CD4-positive, alpha-beta T cell (primary cell): ENCODE measurements at regions not wholly inside any gene's neighbourhood (a gene's known extent, or its start where the extent isn't known, plus 50 kb on each side); places are given as distances from the start of the nearest gene placed in this dataset.

ENCODE experiments used
- ATAC-seq: fragments of 200-7000 bp; cut with Tn5 transposase; one replicate; pipeline ENCODE4 v1.10.0; 2022; ENCODE audit warnings: mild to moderate bottlenecking; ENCODE audit not compliant: poor library complexity
- CTCF ChIA-PET: fragments of 350-600 bp; sonication (Branson Sonifier 250); formaldehyde crosslinking; loops from one replicate; lab custom pipeline; 2021; ENCODE audit warnings: antibody characterized with exemption, inconsistent platforms; lab: Charles Lee
- POLR2A ChIA-PET: fragments of 350-600 bp; sonication (Branson Sonifier 250); formaldehyde crosslinking; loops from one replicate; lab custom pipeline; 2021; ENCODE audit warnings: antibody characterized with exemption, inconsistent platforms; lab: Charles Lee
- DNase-seq, 14 experiments: peaks; one replicate each; pipeline ENCODE4 v3.0.0-alpha.2; 2013 to 2020; ENCODE audit warnings: mixed read lengths in 2 of 14
- H3K27ac ChIP-seq, 2 donors: one replicate each; pipeline versions ENCODE4 v1.5.1 to v1.7.0; 2013; ENCODE audit warnings: low read length in 2 of 2, low read depth in 1 of 2, mild to moderate bottlenecking in 1 of 2
- H3K27me3 ChIP-seq, 2 experiments: 1 replicate in 1 of 2; 2 replicates in 1 of 2; pipeline versions ENCODE4 v1.6.1 to v1.7.0; 2013; ENCODE audit warnings: low read length in 2 of 2, control low read depth in 1 of 2, mild to moderate bottlenecking in 1 of 2, moderate library complexity in 1 of 2; ENCODE audit not compliant: insufficient read depth in 2 of 2, control insufficient read depth in 1 of 2
- H3K36me3 ChIP-seq: one replicate; pipeline ENCODE4 v1.6.1; 2013; ENCODE audit warnings: low read length, control low read depth; ENCODE audit not compliant: insufficient read depth
- H3K4me1 ChIP-seq: one replicate; pipeline ENCODE4 v1.6.1; 2013; ENCODE audit warnings: low read length, control low read depth; ENCODE audit not compliant: insufficient read depth
- H3K4me3 ChIP-seq: one replicate; pipeline ENCODE4 v1.5.1; 2013; ENCODE audit warnings: mild to moderate bottlenecking, low read length, moderate library complexity
- H3K9me3 ChIP-seq, 2 experiments: 1 replicate in 1 of 2; 2 replicates in 1 of 2; pipeline versions ENCODE4 v1.6.1 to v1.7.0; 2013; ENCODE audit warnings: low read length in 2 of 2, mild to moderate bottlenecking in 2 of 2, control low read depth in 1 of 2, moderate library complexity in 1 of 2; ENCODE audit not compliant: control insufficient read depth in 1 of 2, insufficient read depth in 1 of 2
- H3K27ac Mint-ChIP-seq: one replicate; pipeline ENCODE4 v1.8.0; 2020; ENCODE audit warnings: mixed read lengths
- H3K27me3 Mint-ChIP-seq: one replicate; pipeline ENCODE4 v1.8.0; 2021; ENCODE audit warnings: mixed read lengths
- H3K36me3 Mint-ChIP-seq: one replicate; pipeline ENCODE4 v1.8.0; 2021; ENCODE audit warnings: low read depth, mixed read lengths
- H3K4me1 Mint-ChIP-seq: one replicate; pipeline ENCODE4 v1.8.0; 2021; ENCODE audit warnings: low read depth, mixed read lengths
- H3K4me3 Mint-ChIP-seq: one replicate; pipeline ENCODE4 v1.8.0; 2020; ENCODE audit warnings: mild to moderate bottlenecking, mixed read lengths
- H3K9me3 Mint-ChIP-seq: one replicate; pipeline ENCODE4 v1.8.0; 2020; ENCODE audit warnings: mixed read lengths
- CTCF ChIP-seq: fragments of 200-600 bp; IDR thresholded peaks from one replicate; pipeline ENCODE4 v1.8.0; 2022; ENCODE audit warnings: antibody characterized with exemption, mild to moderate bottlenecking
- intact Hi-C, 2 experiments: fragments of 100-400 bp; cut with DNase I in 1 of 2; cut with micrococcal nuclease in 1 of 2; formaldehyde crosslinking; loops; one replicate each; pipeline versions ENCODE4 v1.15.1 to v1.9.0; 2023 to 2025; cut with DNase I, micrococcal nuclease

- no peak overlapping the region for H3K27ac Mint-ChIP-seq
- no peaks in the 10 kb centered on the region for H3K4me1 Mint-ChIP-seq
- Histone ChIP-seq H3K9me3 (peaks cover 0 to 5% of the 10 kb centered on the region in 2 experiments), H3K4me3 (no peak overlapping the region), H3K27ac (no peak overlapping the region), H3K36me3 (no peaks in the 10 kb centered on the region), H3K4me1 (no peaks in the 10 kb centered on the region), H3K27me3 (no peaks in the 10 kb centered on the region)
- no peaks in the 10 kb centered on the region for H3K27me3 Mint-ChIP-seq
- no peak for DNase-seq
- H3K9me3 Mint-ChIP-seq, result peaks cover 10% of the 10 kb centered on the region
- H3K36me3 Mint-ChIP-seq, result no peaks in the 10 kb centered on the region
- intact Hi-C loops, result no loop called here
- no peak for TF ChIP-seq CTCF
- ChIA-PET CTCF (no interaction called here), POLR2A (no interaction called here)
- H3K4me3 Mint-ChIP-seq, result no peak overlapping the region
- ATAC-seq, result no peak
These were observed 446.2 kb downstream of the ELAVL2 start for GRCh38 chr9:23379842-23380241.

GRCh38 chr9:23380821-23381220 lies 445.2 kb downstream of the ELAVL2 start:
- H3K9me3 Mint-ChIP-seq, result peaks cover 10% of the 10 kb centered on the region
- ChIA-PET CTCF (no interaction called here), POLR2A (no interaction called here)
- Histone ChIP-seq H3K4me3 (no peak overlapping the region), H3K27ac (no peak overlapping the region), H3K4me1 (no peaks in the 10 kb centered on the region), H3K27me3 (no peaks in the 10 kb centered on the region), H3K9me3 (peaks cover 0 to 8% of the 10 kb centered on the region in 2 experiments), H3K36me3 (no peaks in the 10 kb centered on the region)
- no peak overlapping the region for H3K27ac Mint-ChIP-seq
- H3K27me3 Mint-ChIP-seq, result no peaks in the 10 kb centered on the region
- intact Hi-C loops, result no loop called here
- no peak for TF ChIP-seq CTCF
- ATAC-seq (no peak), DNase-seq (no peak)
- H3K4me3 Mint-ChIP-seq, result no peak overlapping the region
- H3K4me1 Mint-ChIP-seq, result no peaks in the 10 kb centered on the region
- H3K36me3 Mint-ChIP-seq, result no peaks in the 10 kb centered on the region

GRCh38 chr9:23382418-23382817 lies 443.6 kb downstream of the ELAVL2 start:
- H3K9me3 ChIP-seq, result peaks cover 0 to 8% of the 10 kb centered on the region in 2 experiments
- no peak overlapping the region for H3K4me3 Mint-ChIP-seq
- ChIA-PET CTCF (no interaction called here), POLR2A (no interaction called here)
- H3K4me1 ChIP-seq, result no peaks in the 10 kb centered on the region
- H3K27ac Mint-ChIP-seq, result no peak overlapping the region
- no peaks in the 10 kb centered on the region for H3K27me3 Mint-ChIP-seq
- H3K36me3 Mint-ChIP-seq, result no peaks in the 10 kb centered on the region
- peaks cover 12% of the 10 kb centered on the region for H3K9me3 Mint-ChIP-seq
- no peak overlapping the region for H3K4me3 ChIP-seq
- intact Hi-C loops, result no loop called here
- no peak overlapping the region for H3K27ac ChIP-seq
- DNase-seq (no peak), ATAC-seq (no peak)
- no peaks in the 10 kb centered on the region for H3K36me3 ChIP-seq
- H3K4me1 Mint-ChIP-seq, result no peaks in the 10 kb centered on the region
- no peak for TF ChIP-seq CTCF
- H3K27me3 ChIP-seq, result no peaks in the 10 kb centered on the region
